Liver (tissue), 8 donors: ENCODE measurements at regions not wholly inside any gene's neighbourhood (a gene's known extent, or its start where the extent isn't known, plus 50 kb on each side); places are given as distances from the start of the nearest gene placed in this dataset.

Experiments
- DNase-seq: peaks from one replicate; pipeline ENCODE4 v3.0.0-alpha.2; 2017; ENCODE audit warnings: low spot score
- H3K27ac ChIP-seq, 2 donors: one replicate each; pipeline ENCODE4 v1.7.0; 2013; ENCODE audit warnings: inconsistent platforms in 2 of 2, low read length in 2 of 2, control low read depth in 1 of 2, low read depth in 1 of 2, mild to moderate bottlenecking in 1 of 2
- H3K27me3 ChIP-seq, 4 donors: one replicate each; pipeline versions ENCODE4 v1.6.1 to v1.7.0; 2013; ENCODE audit warnings: low read length in 3 of 4, inconsistent platforms in 1 of 4, mild to moderate bottlenecking in 1 of 4, moderate library complexity in 1 of 4; ENCODE audit not compliant: control insufficient read depth in 4 of 4, insufficient read depth in 4 of 4
- H3K36me3 ChIP-seq, 4 donors: one replicate each; pipeline versions ENCODE4 v1.6.1 to v1.7.0; 2013; ENCODE audit warnings: low read length in 3 of 4, mild to moderate bottlenecking in 3 of 4, low read depth in 1 of 4, moderate library complexity in 1 of 4; ENCODE audit not compliant: control insufficient read depth in 4 of 4, insufficient read depth in 3 of 4
- H3K4me1 ChIP-seq, 4 donors: one replicate each; pipeline versions ENCODE4 v1.6.1 to v1.7.0; 2013; ENCODE audit warnings: low read length in 3 of 4, mild to moderate bottlenecking in 3 of 4, moderate library complexity in 1 of 4; ENCODE audit not compliant: control insufficient read depth in 4 of 4, insufficient read depth in 4 of 4
- H3K4me3 ChIP-seq, 3 donors: one replicate each; pipeline versions ENCODE4 v1.6.1 to v1.7.0; 2013; ENCODE audit warnings: low read length in 3 of 3, control low read depth in 1 of 3, low read depth in 1 of 3, mild to moderate bottlenecking in 1 of 3
- H3K9ac ChIP-seq, 2 donors: one replicate each; pipeline ENCODE4 v1.7.0; 2013; ENCODE audit warnings: low read length in 2 of 2, mild to moderate bottlenecking in 2 of 2, moderate library complexity in 2 of 2, control low read depth in 1 of 2, low read depth in 1 of 2
- H3K9me3 ChIP-seq, 4 donors: one replicate each; pipeline versions ENCODE4 v1.6.1 to v1.7.0; 2013; ENCODE audit warnings: low read length in 3 of 4; ENCODE audit not compliant: control insufficient read depth in 4 of 4
- ATF3 ChIP-seq: IDR thresholded peaks from 2 replicates; pipeline ENCODE4 v1.6.1; 2016; ENCODE audit warnings: antibody characterized with exemption
- CTCF ChIP-seq: fragments of 150-350 bp; IDR thresholded peaks from 2 replicates; pipeline ENCODE4 v1.5.1; 2017; ENCODE audit warnings: improper control_type of control experiment, low read depth, low read length; ENCODE audit not compliant: missing input control
- EGR1 ChIP-seq, 2 donors: IDR thresholded peaks; 2 replicates each; pipeline ENCODE4 v1.6.1; 2016 to 2018; ENCODE audit warnings: antibody characterized with exemption in 2 of 2, low read depth in 2 of 2
- FOXA1 ChIP-seq: IDR thresholded peaks from 2 replicates; pipeline ENCODE4 v1.6.1; 2016; ENCODE audit warnings: antibody characterized with exemption
- FOXA2 ChIP-seq: IDR thresholded peaks from 2 replicates; pipeline ENCODE4 v1.6.1; 2016; ENCODE audit warnings: antibody characterized with exemption
- GABPA ChIP-seq, 2 donors: IDR thresholded peaks in 1 of 2; conservative IDR thresholded peaks in 1 of 2; 2 replicates each; pipeline ENCODE4 v1.6.1; 2016; ENCODE audit warnings: antibody characterized with exemption in 2 of 2, mild to moderate bottlenecking in 1 of 2, moderate library complexity in 1 of 2
- HNF4A ChIP-seq, 2 donors: conservative IDR thresholded peaks; 2 replicates each; pipeline ENCODE4 v1.6.1; 2016; ENCODE audit warnings: antibody characterized with exemption in 2 of 2, mild to moderate bottlenecking in 2 of 2
- HNF4G ChIP-seq: IDR thresholded peaks from 2 replicates; pipeline ENCODE4 v1.6.1; 2016; ENCODE audit warnings: antibody characterized with exemption
- JUND ChIP-seq, 2 donors: IDR thresholded peaks; 2 replicates each; pipeline ENCODE4 v1.6.1; 2016; ENCODE audit warnings: antibody characterized with exemption in 2 of 2
- MAX ChIP-seq: IDR thresholded peaks from 2 replicates; pipeline ENCODE4 v1.6.1; 2016; ENCODE audit warnings: antibody characterized with exemption
- NR2F2 ChIP-seq: IDR thresholded peaks from 2 replicates; pipeline ENCODE4 v1.6.1; 2016; ENCODE audit warnings: antibody characterized with exemption
- RAD21 ChIP-seq, 2 donors: IDR thresholded peaks; 2 replicates each; pipeline ENCODE4 v1.6.1; 2016; ENCODE audit warnings: antibody characterized with exemption in 2 of 2, mild to moderate bottlenecking in 2 of 2
- REST ChIP-seq: IDR thresholded peaks from 2 replicates; pipeline ENCODE4 v1.6.1; 2016; ENCODE audit warnings: antibody characterized with exemption, mild to moderate bottlenecking
- RXRA ChIP-seq, 2 donors: IDR thresholded peaks; 2 replicates each; pipeline ENCODE4 v1.6.1; 2017 to 2018; ENCODE audit warnings: antibody characterized with exemption in 2 of 2, mild to moderate bottlenecking in 1 of 2
- SP1 ChIP-seq: IDR thresholded peaks from 2 replicates; pipeline ENCODE4 v1.6.1; 2018; ENCODE audit warnings: antibody characterized with exemption, mild to moderate bottlenecking
- TAF1 ChIP-seq: conservative IDR thresholded peaks from 2 replicates; pipeline ENCODE4 v1.6.1; 2016; ENCODE audit warnings: antibody characterized with exemption, mild to moderate bottlenecking
- YY1 ChIP-seq: IDR thresholded peaks from 2 replicates; pipeline ENCODE4 v1.6.1; 2016; ENCODE audit warnings: antibody characterized with exemption, mild to moderate bottlenecking
- WGBS: extraction: QIAGEN DNeasy Blood & Tissue Kit; methylation state at CpG from one replicate; pipeline ENCODE4 v1.1.7; 2013; 5-methylcytosine and 5-hydroxymethylcytosine counted together
- TF ChIP-seq, protein P1 (sequence below): IDR thresholded peaks from 2 replicates; pipeline ENCODE4 v1.6.1; 2016; ENCODE audit warnings: antibody characterized with exemption
- donor health status: healthy.
- donor health status: healthy.
- donor health status: healthy.
- donor health status: healthy.
- donor health status: healthy.

GRCh38 chr3:187504435-187504834, 136.2 kb downstream of the RTP4 start:
- TF ChIP-seq HNF4G, result no peak
- TF ChIP-seq GABPA (IDR thresholded peaks at IDR 0.05 in 1 of 2, conservative IDR thresholded peaks at IDR 0.05 in 1 of 2), result no peak
- TF ChIP-seq CTCF, result no peak
- TF ChIP-seq YY1, result no peak
- TF ChIP-seq NR2F2, result no peak
- TF ChIP-seq FOXA1, result no peak
- no peak for TF ChIP-seq JUND (IDR thresholded peaks at IDR 0.05)
- no peak for TF ChIP-seq RAD21 (IDR thresholded peaks at IDR 0.05)
- TF ChIP-seq FOXA2, result no peak
- no peak for TF ChIP-seq MAX
- TF ChIP-seq, protein P1, sequence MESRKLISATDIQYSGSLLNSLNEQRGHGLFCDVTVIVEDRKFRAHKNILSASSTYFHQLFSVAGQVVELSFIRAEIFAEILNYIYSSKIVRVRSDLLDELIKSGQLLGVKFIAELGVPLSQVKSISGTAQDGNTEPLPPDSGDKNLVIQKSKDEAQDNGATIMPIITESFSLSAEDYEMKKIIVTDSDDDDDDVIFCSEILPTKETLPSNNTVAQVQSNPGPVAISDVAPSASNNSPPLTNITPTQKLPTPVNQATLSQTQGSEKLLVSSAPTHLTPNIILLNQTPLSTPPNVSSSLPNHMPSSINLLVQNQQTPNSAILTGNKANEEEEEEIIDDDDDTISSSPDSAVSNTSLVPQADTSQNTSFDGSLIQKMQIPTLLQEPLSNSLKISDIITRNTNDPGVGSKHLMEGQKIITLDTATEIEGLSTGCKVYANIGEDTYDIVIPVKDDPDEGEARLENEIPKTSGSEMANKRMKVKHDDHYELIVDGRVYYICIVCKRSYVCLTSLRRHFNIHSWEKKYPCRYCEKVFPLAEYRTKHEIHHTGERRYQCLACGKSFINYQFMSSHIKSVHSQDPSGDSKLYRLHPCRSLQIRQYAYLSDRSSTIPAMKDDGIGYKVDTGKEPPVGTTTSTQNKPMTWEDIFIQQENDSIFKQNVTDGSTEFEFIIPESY, result no peak
- TF ChIP-seq RXRA (IDR thresholded peaks at IDR 0.05), result no peak
- TF ChIP-seq EGR1 (IDR thresholded peaks at IDR 0.05; ENCODE audit: low read depth in 2 of 2), result no peak
- no peak for TF ChIP-seq SP1
- TF ChIP-seq ATF3, result no peak
- TF ChIP-seq REST, result no peak
- no peak for TF ChIP-seq TAF1
- TF ChIP-seq HNF4A (conservative IDR thresholded peaks at IDR 0.05), result no peak
- no peaks in the 10 kb centered on the region for H3K36me3 ChIP-seq
- DNase-seq, result no peak
- no peaks in the 10 kb centered on the region for H3K9me3 ChIP-seq
- no peak overlapping the region for H3K27ac ChIP-seq
- no peak overlapping the region for H3K9ac ChIP-seq
- peaks cover 0 to 13% (median 1%) of the 10 kb centered on the region in 4 donors for H3K27me3 ChIP-seq
- no peak overlapping the region for H3K4me3 ChIP-seq
- H3K4me1 ChIP-seq, result no peaks in the 10 kb centered on the region
- WGBS, result 78% methylated on average over 3 of the region's 3 CpGs
